ENCODE measurements at regions not wholly inside any gene's neighbourhood (a gene's known extent, or its start where the extent isn't known, plus 50 kb on each side); places are given as distances from the start of the nearest gene placed in this dataset.

- TF ChIP-seq CTCF (IDR thresholded peaks at IDR 0.05; ENCODE audit: extremely low read depth in 1 of 2, insufficient read depth in 1 of 2, low read depth in 1 of 2, low read length in 2 of 2) (no peak), POLR2A (IDR thresholded peaks at IDR 0.05; ENCODE audit: low read depth, low read length) (no peak), POLR2AphosphoS5 (IDR thresholded peaks at IDR 0.05; ENCODE audit: insufficient read depth, low read depth, low read length) (no peak), MYC (IDR thresholded peaks at IDR 0.05; ENCODE audit: low read depth, low read length) (no peak), EZH2 (IDR thresholded peaks at IDR 0.05; ENCODE audit: borderline replicate concordance, low read depth, low read length, severe bottlenecking) (no peak), JUN (IDR thresholded peaks at IDR 0.05; ENCODE audit: borderline replicate concordance, insufficient read depth, insufficient read length, low read depth) (no peak), FOS (IDR thresholded peaks at IDR 0.05; ENCODE audit: borderline replicate concordance, insufficient read depth, low read length) (no peak)
Observed at GRCh38 chrX:40494005-40494404, 86.8 kb upstream of the ATP6AP2 start.

All from endothelial cell of umbilical vein (primary cell).